Thyroid gland (tissue), 4 donors: ENCODE measurements at regions not wholly inside any gene's neighbourhood (a gene's known extent, or its start where the extent isn't known, plus 50 kb on each side); places are given as distances from the start of the nearest gene placed in this dataset.

Source experiments
- CTCF ChIP-seq, 6 experiments: fragments of 200-600 bp in 3 of 6; fragments of 450-650 bp in 3 of 6; sonication (generic) in 3 of 6; IDR thresholded peaks; one replicate each; pipeline ENCODE4 v1.5.1; 2016 to 2019; ENCODE audit warnings: antibody characterized with exemption in 6 of 6, mild to moderate bottlenecking in 2 of 6, inconsistent platforms in 1 of 6, moderate library complexity in 1 of 6
- POLR2A ChIP-seq, 2 donors: fragments of 450-650 bp; IDR thresholded peaks; one replicate each; pipeline ENCODE4 v1.6.1; 2017; ENCODE audit warnings: antibody characterized with exemption in 2 of 2, mild to moderate bottlenecking in 2 of 2, moderate library complexity in 1 of 2

- TF ChIP-seq CTCF (IDR thresholded peaks at IDR 0.05): no peak
- no peak for TF ChIP-seq POLR2A (IDR thresholded peaks at IDR 0.05)
Measured at GRCh38 chr1:116320874-116321273, 52.2 kb upstream of the ATP1A1 start.
